NCI-H446 (cell line): ENCODE measurements at regions not wholly inside any gene's neighbourhood (a gene's known extent, or its start where the extent isn't known, plus 50 kb on each side); places are given as distances from the start of the nearest gene placed in this dataset.

Experiments used
- DNase-seq, 2 experiments: peaks; one replicate each; lab custom pipeline; 2025; lab: John Stamatoyannopoulos, UW

GRCh38 chr12:20189767-20190166 lies 178.6 kb upstream of the PDE3A start:
- no peak for DNase-seq

- peak in 1 of 2 experiments; percentile 7 for DNase-seq
These were observed 174.2 kb upstream of the PDE3A start for GRCh38 chr12:20194171-20194570.

- DNase-seq, result no peak
These were observed 171.6 kb upstream of the PDE3A start for GRCh38 chr12:20196767-20197166.

- DNase-seq, result no peak
These were observed 170.9 kb upstream of the PDE3A start for GRCh38 chr12:20197411-20197810.

- DNase-seq, result no peak
These were observed 168.6 kb upstream of the PDE3A start for GRCh38 chr12:20199780-20200179.

GRCh38 chr12:20201733-20202132 lies 166.6 kb upstream of the PDE3A start:
- DNase-seq, result no peak

- no peak for DNase-seq
These were observed 162.5 kb upstream of the PDE3A start for GRCh38 chr12:20205854-20206253.

GRCh38 chr12:20206410-20206809 lies 161.9 kb upstream of the PDE3A start:
- no peak for DNase-seq

GRCh38 chr12:20210621-20211215 lies 157.6 kb upstream of the PDE3A start:
- DNase-seq, result no peak

GRCh38 chr12:20211541-20211940 lies 156.8 kb upstream of the PDE3A start:
- no peak for DNase-seq

- DNase-seq, result peak; percentile 70 to 71
These were observed 156.3 kb upstream of the PDE3A start for GRCh38 chr12:20211981-20212421.

GRCh38 chr12:20212658-20213555 lies 155.4 kb upstream of the PDE3A start:
- DNase-seq, result peak; percentile 96 to 98

GRCh38 chr12:20213723-20214625 lies 154.4 kb upstream of the PDE3A start:
- DNase-seq, result peak; percentile 15 to 32

- peak; percentile 41 to 77 for DNase-seq
These were observed 148.0 kb upstream of the PDE3A start for GRCh38 chr12:20220339-20220738.

GRCh38 chr12:20232931-20233675 lies 135.2 kb upstream of the PDE3A start:
- no peak for DNase-seq

GRCh38 chr12:20234474-20234873 lies 133.9 kb upstream of the PDE3A start:
- no peak for DNase-seq

- DNase-seq, result no peak
These were observed 131.2 kb upstream of the PDE3A start for GRCh38 chr12:20237091-20237490.

GRCh38 chr12:20245491-20245890 lies 122.8 kb upstream of the PDE3A start:
- DNase-seq, result no peak

- DNase-seq, result no peak
These were observed 119.7 kb upstream of the PDE3A start for GRCh38 chr12:20248646-20249045.

- DNase-seq, result no peak
These were observed 117.6 kb upstream of the PDE3A start for GRCh38 chr12:20250761-20251160.

GRCh38 chr12:20257311-20257710 lies 111.0 kb upstream of the PDE3A start:
- no peak for DNase-seq

- DNase-seq, result no peak
These were observed 108.6 kb upstream of the PDE3A start for GRCh38 chr12:20259786-20260185.
